Kidney (tissue), 13 donors: ENCODE measurements at regions not wholly inside any gene's neighbourhood (a gene's known extent, or its start where the extent isn't known, plus 50 kb on each side); places are given as distances from the start of the nearest gene placed in this dataset.

Experiments used
- DNase-seq, 5 donors: peaks; one replicate each; pipeline ENCODE4 v3.0.0-alpha.2; 2013 to 2020
- FAIRE-seq: peaks from 2 replicates; lab custom pipeline; 2012; peaks lifted over from hg19 to GRCh38; lab: Jason Lieb, UNC
- H3K27ac ChIP-seq, 2 donors: one replicate each; pipeline ENCODE4 v1.7.0; 2013; ENCODE audit warnings: low read depth in 2 of 2, low read length in 2 of 2, inconsistent platforms in 1 of 2
- H3K27me3 ChIP-seq: one replicate; pipeline ENCODE4 v1.7.1; 2013; ENCODE audit warnings: low read length, inconsistent platforms; ENCODE audit not compliant: control insufficient read depth, insufficient read depth
- H3K36me3 ChIP-seq, 3 donors: one replicate each; pipeline versions ENCODE4 v1.7.0 to v1.7.1; 2013; ENCODE audit warnings: low read length in 3 of 3, control low read depth in 1 of 3, inconsistent platforms in 1 of 3; ENCODE audit not compliant: insufficient read depth in 3 of 3, control insufficient read depth in 2 of 3
- H3K4me1 ChIP-seq, 3 donors: one replicate each; pipeline versions ENCODE4 v1.7.0 to v1.7.1; 2013; ENCODE audit warnings: low read length in 3 of 3, inconsistent platforms in 1 of 3, low read depth in 1 of 3; ENCODE audit not compliant: control insufficient read depth in 2 of 3, insufficient read depth in 2 of 3
- H3K4me3 ChIP-seq, 3 donors: one replicate each; pipeline versions ENCODE4 v1.7.0 to v1.8.1; 2013; ENCODE audit warnings: low read length in 3 of 3, control low read depth in 1 of 3, inconsistent platforms in 1 of 3
- H3K9ac ChIP-seq, 3 donors: one replicate each; pipeline versions ENCODE4 v1.7.0 to v1.7.1; 2013; ENCODE audit warnings: low read length in 3 of 3, control low read depth in 1 of 3, inconsistent platforms in 1 of 3
- H3K9me3 ChIP-seq, 3 donors: one replicate each; pipeline versions ENCODE4 v1.7.0 to v1.7.1; 2013; ENCODE audit warnings: low read length in 3 of 3, control low read depth in 1 of 3, inconsistent platforms in 1 of 3; ENCODE audit not compliant: control insufficient read depth in 2 of 3, insufficient read depth in 1 of 3
- intact Hi-C: fragments of 100-400 bp; cut with DNase I; formaldehyde crosslinking; loops from one replicate; pipeline ENCODE4 v1.11.1; 2022
- TF ChIP-seq, protein P1 (sequence below): IDR thresholded peaks from 3 replicates; pipeline ENCODE4 v1.5.1; 2012; ENCODE audit warnings: mild to moderate bottlenecking, moderate library complexity, borderline replicate concordance; ENCODE audit not compliant: insufficient read depth; ENCODE audit errors: extremely low read depth
- donor health status: control.
- donor health status: control.
- donor health status: control.
- donor health status: control.
- donor health status: control.
- donor health status: DM: yes; HTN: yes; CAD: no.
- donor health status: Normal renal cell carcinoma (clear cell type).

- Histone ChIP-seq H3K36me3 (no peaks in the 10 kb centered on the region), H3K9ac (no peak overlapping the region), H3K9me3 (no peaks in the 10 kb centered on the region), H3K4me1 (no peaks in the 10 kb centered on the region), H3K4me3 (no peak overlapping the region), H3K27ac (no peak overlapping the region), H3K27me3 (no peaks in the 10 kb centered on the region)
- TF ChIP-seq, protein P1, sequence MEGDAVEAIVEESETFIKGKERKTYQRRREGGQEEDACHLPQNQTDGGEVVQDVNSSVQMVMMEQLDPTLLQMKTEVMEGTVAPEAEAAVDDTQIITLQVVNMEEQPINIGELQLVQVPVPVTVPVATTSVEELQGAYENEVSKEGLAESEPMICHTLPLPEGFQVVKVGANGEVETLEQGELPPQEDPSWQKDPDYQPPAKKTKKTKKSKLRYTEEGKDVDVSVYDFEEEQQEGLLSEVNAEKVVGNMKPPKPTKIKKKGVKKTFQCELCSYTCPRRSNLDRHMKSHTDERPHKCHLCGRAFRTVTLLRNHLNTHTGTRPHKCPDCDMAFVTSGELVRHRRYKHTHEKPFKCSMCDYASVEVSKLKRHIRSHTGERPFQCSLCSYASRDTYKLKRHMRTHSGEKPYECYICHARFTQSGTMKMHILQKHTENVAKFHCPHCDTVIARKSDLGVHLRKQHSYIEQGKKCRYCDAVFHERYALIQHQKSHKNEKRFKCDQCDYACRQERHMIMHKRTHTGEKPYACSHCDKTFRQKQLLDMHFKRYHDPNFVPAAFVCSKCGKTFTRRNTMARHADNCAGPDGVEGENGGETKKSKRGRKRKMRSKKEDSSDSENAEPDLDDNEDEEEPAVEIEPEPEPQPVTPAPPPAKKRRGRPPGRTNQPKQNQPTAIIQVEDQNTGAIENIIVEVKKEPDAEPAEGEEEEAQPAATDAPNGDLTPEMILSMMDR: no peak
- DNase-seq (no peak), FAIRE-seq (no peak)
- intact Hi-C loops: no loop called here
These were observed 51.1 kb upstream of the CTTNBP2NL start for GRCh38 chr1:112344754-112345423.
